ENCODE measurements at regions not wholly inside any gene's neighbourhood (a gene's known extent, or its start where the extent isn't known, plus 50 kb on each side); places are given as distances from the start of the nearest gene placed in this dataset.

DNA sequence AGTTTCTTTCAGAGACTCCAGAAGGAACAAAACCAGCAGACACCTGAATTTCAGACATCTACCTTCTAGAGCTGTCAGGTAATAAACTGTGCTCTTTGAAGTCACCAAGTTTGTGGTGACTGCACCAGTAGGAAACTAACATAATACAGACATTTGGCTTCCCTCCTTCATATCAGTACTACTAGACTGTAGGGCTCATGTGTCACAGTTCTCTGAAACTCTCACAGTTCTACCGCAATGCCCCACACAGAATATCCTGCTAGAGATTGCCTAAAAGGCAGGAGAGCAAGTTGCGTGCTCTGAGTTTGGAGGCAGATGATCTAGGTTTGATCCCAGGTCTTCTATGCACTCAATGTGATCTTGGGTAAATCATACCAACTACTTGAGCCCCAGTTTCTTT lies 205.0 kb upstream of the LRFN2 start:
- no peak for TF ChIP-seq POLR2AphosphoS5 (IDR thresholded peaks at IDR 0.05; ENCODE audit: borderline replicate concordance, low read depth, low read length)
- TF ChIP-seq FOXP2 (optimal IDR thresholded peaks at IDR 0.05; ENCODE audit: control extremely low read depth, extremely low read length, insufficient read depth), result no peak
- TF ChIP-seq EZH2 (IDR thresholded peaks at IDR 0.05), result no peak

Measured in SK-N-MC (cell line).